ENCODE measurements at regions not wholly inside any gene's neighbourhood (a gene's known extent, or its start where the extent isn't known, plus 50 kb on each side); places are given as distances from the start of the nearest gene placed in this dataset.

DNA sequence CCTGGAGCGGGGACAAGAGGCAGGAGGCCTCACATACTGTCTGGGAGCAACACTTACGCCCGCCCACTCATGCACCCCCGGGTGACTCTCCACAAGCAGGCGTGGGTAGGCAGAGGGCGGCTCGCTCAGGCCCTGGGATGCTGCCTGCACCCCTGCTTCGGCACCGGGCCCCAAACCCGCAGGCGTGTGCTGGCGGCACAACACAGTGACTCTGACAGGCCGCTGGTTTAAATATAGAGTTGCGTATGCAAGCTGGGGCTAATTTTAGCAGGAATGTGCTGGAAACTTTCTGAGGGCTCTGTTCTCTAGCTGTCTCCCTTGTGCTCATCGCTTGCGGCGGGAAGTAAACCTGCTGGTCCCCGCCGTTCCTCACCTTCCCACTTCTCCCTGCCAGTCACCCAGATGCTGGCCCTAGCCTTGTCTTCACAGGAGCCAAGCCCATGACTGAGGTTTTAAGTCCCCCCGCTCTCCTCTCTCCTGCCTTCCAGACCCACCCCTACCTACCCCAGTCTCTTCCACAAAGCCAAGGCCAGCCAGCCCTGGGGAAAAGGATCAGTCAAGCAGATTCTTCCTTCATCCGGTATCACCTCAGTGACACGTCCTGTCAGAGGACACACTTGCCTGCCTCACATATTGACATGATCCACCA is 94.5 kb upstream of the FOXP4 start:
- Histone ChIP-seq H3K4me2 (ENCODE audit: low read length) (peak overlapping the region; percentile 19), H3K27me3 (ENCODE audit: insufficient read depth, low read length) (peaks cover 20% of the 10 kb centered on the region), H3K9ac (ENCODE audit: low read length) (no peak overlapping the region), H4K20me1 (ENCODE audit: insufficient read depth, low read length) (no peaks in the 10 kb centered on the region), H3K27ac (ENCODE audit: low read depth, low read length) (no peak overlapping the region), H3K9me3 (ENCODE audit: insufficient read depth, low read depth, low read length) (peaks cover 3% of the 10 kb centered on the region), H3K4me3 (ENCODE audit: insufficient read depth, low read depth, low read length) (no peak overlapping the region), H3K4me1 (ENCODE audit: insufficient read depth, low read length) (no peaks in the 10 kb centered on the region), H3K79me2 (ENCODE audit: insufficient read depth, low read length) (no peaks in the 10 kb centered on the region), H3K36me3 (ENCODE audit: insufficient read depth, low read length) (no peaks in the 10 kb centered on the region), H2AFZ (ENCODE audit: low read depth, low read length) (no peak overlapping the region)
- no peaks in the 10 kb centered on the region for H3K9me3 Mint-ChIP-seq (ENCODE audit: unreplicated experiment)
- H3K36me3 Mint-ChIP-seq (ENCODE audit: low read depth, unreplicated experiment): no peaks in the 10 kb centered on the region
- no peak for TF ChIP-seq CTCF (IDR thresholded peaks at IDR 0.05; ENCODE audit: insufficient read depth, low read depth, low read length)
- no peak for TF ChIP-seq EZH2 (IDR thresholded peaks at IDR 0.05; ENCODE audit: insufficient read depth, low read length)
- DNase-seq (ENCODE audit: low read depth) (no peak), FAIRE-seq (no peak)
- peaks cover 27% of the 10 kb centered on the region for H3K27me3 Mint-ChIP-seq (ENCODE audit: low read depth, unreplicated experiment)
- H3K4me1 Mint-ChIP-seq (ENCODE audit: low read depth, unreplicated experiment): peaks cover 7% of the 10 kb centered on the region
- H3K4me3 Mint-ChIP-seq (ENCODE audit: unreplicated experiment): no peak overlapping the region
- H3K27ac Mint-ChIP-seq (ENCODE audit: unreplicated experiment): no peak overlapping the region

GRCh38 chr6:41452763-41453162 is 93.4 kb upstream of the FOXP4 start:
- Histone ChIP-seq H3K36me3 (ENCODE audit: insufficient read depth, low read length) (no peaks in the 10 kb centered on the region), H3K79me2 (ENCODE audit: insufficient read depth, low read length) (no peaks in the 10 kb centered on the region), H3K9ac (ENCODE audit: low read length) (no peak overlapping the region), H3K4me1 (ENCODE audit: insufficient read depth, low read length) (no peaks in the 10 kb centered on the region), H3K4me2 (ENCODE audit: low read length) (no peak overlapping the region), H4K20me1 (ENCODE audit: insufficient read depth, low read length) (no peaks in the 10 kb centered on the region), H2AFZ (ENCODE audit: low read depth, low read length) (no peak overlapping the region), H3K4me3 (ENCODE audit: insufficient read depth, low read depth, low read length) (no peak overlapping the region), H3K27ac (ENCODE audit: low read depth, low read length) (no peak overlapping the region), H3K27me3 (ENCODE audit: insufficient read depth, low read length) (peaks cover 23% of the 10 kb centered on the region), H3K9me3 (ENCODE audit: insufficient read depth, low read depth, low read length) (peaks cover 3% of the 10 kb centered on the region)
- no peak overlapping the region for H3K4me3 Mint-ChIP-seq (ENCODE audit: unreplicated experiment)
- H3K36me3 Mint-ChIP-seq (ENCODE audit: low read depth, unreplicated experiment): no peaks in the 10 kb centered on the region
- H3K4me1 Mint-ChIP-seq (ENCODE audit: low read depth, unreplicated experiment): peaks cover 7% of the 10 kb centered on the region
- no peak overlapping the region for H3K27ac Mint-ChIP-seq (ENCODE audit: unreplicated experiment)
- no peak for TF ChIP-seq CTCF (IDR thresholded peaks at IDR 0.05; ENCODE audit: insufficient read depth, low read depth, low read length)
- DNase-seq (ENCODE audit: low read depth) (no peak), FAIRE-seq (no peak)
- peaks cover 24% of the 10 kb centered on the region for H3K27me3 Mint-ChIP-seq (ENCODE audit: low read depth, unreplicated experiment)
- H3K9me3 Mint-ChIP-seq (ENCODE audit: unreplicated experiment): no peaks in the 10 kb centered on the region

DNA sequence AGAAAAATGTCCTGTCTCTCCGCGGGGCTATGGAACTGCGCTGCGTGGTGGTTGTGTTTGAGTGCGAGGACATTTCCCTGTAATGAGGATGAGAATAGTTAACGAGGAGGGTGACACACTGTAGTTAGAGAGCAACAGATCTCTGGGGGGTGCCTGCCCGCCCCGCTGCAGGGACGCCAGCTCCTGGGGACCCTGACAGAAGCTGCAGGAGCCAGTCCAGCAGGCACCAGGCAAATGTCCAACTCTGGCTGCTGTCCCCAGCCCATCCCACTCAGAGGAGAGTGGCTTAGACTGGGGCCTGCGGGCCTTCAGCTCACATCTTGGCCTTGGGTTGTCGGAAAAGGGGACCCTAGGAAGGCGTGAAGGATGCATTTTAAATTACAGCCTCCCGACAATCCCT is 92.9 kb upstream of the FOXP4 start:
- H3K4me3 Mint-ChIP-seq (ENCODE audit: unreplicated experiment): no peak overlapping the region
- Histone ChIP-seq H3K9me3 (ENCODE audit: insufficient read depth, low read depth, low read length) (peaks cover 3% of the 10 kb centered on the region), H3K36me3 (ENCODE audit: insufficient read depth, low read length) (no peaks in the 10 kb centered on the region), H3K4me2 (ENCODE audit: low read length) (no peak overlapping the region), H3K4me3 (ENCODE audit: insufficient read depth, low read depth, low read length) (no peak overlapping the region), H3K9ac (ENCODE audit: low read length) (no peak overlapping the region), H4K20me1 (ENCODE audit: insufficient read depth, low read length) (no peaks in the 10 kb centered on the region), H2AFZ (ENCODE audit: low read depth, low read length) (no peak overlapping the region), H3K27me3 (ENCODE audit: insufficient read depth, low read length) (peaks cover 26% of the 10 kb centered on the region), H3K4me1 (ENCODE audit: insufficient read depth, low read length) (no peaks in the 10 kb centered on the region), H3K27ac (ENCODE audit: low read depth, low read length) (no peak overlapping the region), H3K79me2 (ENCODE audit: insufficient read depth, low read length) (no peaks in the 10 kb centered on the region)
- H3K4me1 Mint-ChIP-seq (ENCODE audit: low read depth, unreplicated experiment): peaks cover 7% of the 10 kb centered on the region
- no peaks in the 10 kb centered on the region for H3K9me3 Mint-ChIP-seq (ENCODE audit: unreplicated experiment)
- no peak overlapping the region for H3K27ac Mint-ChIP-seq (ENCODE audit: unreplicated experiment)
- FAIRE-seq: no peak
- TF ChIP-seq EZH2 (IDR thresholded peaks at IDR 0.05; ENCODE audit: insufficient read depth, low read length) (no peak), CTCF (IDR thresholded peaks at IDR 0.05; ENCODE audit: insufficient read depth, low read depth, low read length) (no peak)
- DNase-seq (ENCODE audit: low read depth): no peak
- H3K27me3 Mint-ChIP-seq (ENCODE audit: low read depth, unreplicated experiment): peaks cover 26% of the 10 kb centered on the region
- no peaks in the 10 kb centered on the region for H3K36me3 Mint-ChIP-seq (ENCODE audit: low read depth, unreplicated experiment)

Data from astrocyte (in vitro differentiated cells and primary cell).